WTC11 (cell line): ENCODE measurements at regions not wholly inside any gene's neighbourhood (a gene's known extent, or its start where the extent isn't known, plus 50 kb on each side); places are given as distances from the start of the nearest gene placed in this dataset.

Experiments used
- CTCF ChIP-seq: fragments of 200-600 bp; IDR thresholded peaks from 2 replicates; pipeline ENCODE4 v1.8.0; 2022; ENCODE audit warnings: antibody characterized with exemption
- SP1 ChIP-seq: sonication (generic); formaldehyde crosslinking; conservative IDR thresholded peaks from 2 replicates; pipeline ENCODE4 v1.8.1; 2022; ENCODE audit warnings: missing genetic modification reagents

GRCh38 chr16:85510041-85510659, 103.0 kb upstream of the GSE1 start:
- no peak for TF ChIP-seq CTCF
- no peak for TF ChIP-seq SP1
